DOHH2 (cell line): ENCODE measurements at regions not wholly inside any gene's neighbourhood (a gene's known extent, or its start where the extent isn't known, plus 50 kb on each side); places are given as distances from the start of the nearest gene placed in this dataset.

Source experiments
- H3F3A ChIP-seq: fragments of 200-600 bp; sonication (generic), shearing (Covaris generic); 2 replicates; pipeline ENCODE4 v1.6.0; 2016; ENCODE audit warnings: antibody characterized with exemption, mild to moderate bottlenecking; ENCODE audit not compliant: control insufficient read depth, insufficient read depth
- H3K27ac ChIP-seq: fragments of 200-600 bp; sonication (generic); 2 replicates; pipeline ENCODE4 v1.5.1; 2014; ENCODE audit warnings: low read depth, mild to moderate bottlenecking, low read length, moderate library complexity
- H3K27me3 ChIP-seq: fragments of 200-600 bp; sonication (generic); 2 replicates; pipeline ENCODE4 v1.6.1; 2014; ENCODE audit warnings: mild to moderate bottlenecking, low read length, mixed read lengths; ENCODE audit not compliant: control insufficient read depth
- H3K36me3 ChIP-seq: fragments of 200-600 bp; sonication (generic); 2 replicates; pipeline ENCODE4 v1.6.1; 2014; ENCODE audit warnings: mild to moderate bottlenecking, low read length, moderate library complexity, mixed read lengths; ENCODE audit not compliant: control insufficient read depth
- H3K4me1 ChIP-seq: fragments of 200-600 bp; sonication (generic); 2 replicates; pipeline ENCODE4 v1.6.1; 2014; ENCODE audit warnings: mild to moderate bottlenecking, low read length, mixed read lengths; ENCODE audit not compliant: control insufficient read depth
- H3K4me2 ChIP-seq: fragments of 200-600 bp; sonication (generic); 2 replicates; pipeline ENCODE4 v1.6.0; 2014; ENCODE audit warnings: mild to moderate bottlenecking, low read length, moderate library complexity
- H3K4me3 ChIP-seq: fragments of 200-600 bp; sonication (generic); 2 replicates; pipeline ENCODE4 v1.5.1; 2014; ENCODE audit warnings: mild to moderate bottlenecking, low read length, mixed read lengths
- H3K79me2 ChIP-seq: fragments of 200-600 bp; sonication (generic); 2 replicates; pipeline ENCODE4 v1.6.1; 2014; ENCODE audit warnings: mild to moderate bottlenecking, low read length, mixed read lengths; ENCODE audit not compliant: control insufficient read depth
- H3K9me2 ChIP-seq: fragments of 200-600 bp; sonication (generic); replicated peaks from 2 replicates; pipeline ENCODE4 v1.6.1; 2014; ENCODE audit warnings: mild to moderate bottlenecking, low read length, mixed read lengths; ENCODE audit not compliant: control insufficient read depth
- H3K9me3 ChIP-seq: fragments of 200-600 bp; sonication (generic); 2 replicates; pipeline ENCODE4 v1.6.1; 2014; ENCODE audit warnings: antibody characterized with exemption, low read length, mixed read lengths; ENCODE audit not compliant: control insufficient read depth, insufficient read depth
- H4K20me1 ChIP-seq: fragments of 200-600 bp; sonication (generic); 2 replicates; pipeline ENCODE4 v1.6.0; 2014; ENCODE audit warnings: low read depth, mild to moderate bottlenecking, antibody characterized with exemption, low read length, moderate library complexity; ENCODE audit not compliant: control insufficient read depth, insufficient read depth
- CTCF ChIP-seq: fragments of 200-600 bp; sonication (generic); IDR thresholded peaks from one replicate; pipeline ENCODE4 v1.5.1; 2014; ENCODE audit warnings: antibody characterized with exemption, mild to moderate bottlenecking, low read depth, low read length; ENCODE audit not compliant: poor library complexity, severe bottlenecking
- EZH2phosphoT487 ChIP-seq: fragments of 200-600 bp; sonication (generic); IDR thresholded peaks from 2 replicates; pipeline ENCODE4 v1.6.1; 2017; ENCODE audit warnings: borderline replicate concordance, mild to moderate bottlenecking, antibody characterized with exemption, low read length, moderate library complexity, mixed read lengths

GRCh38 chr14:29264865-29265264 is 498.3 kb downstream of the FOXG1 start:
- TF ChIP-seq CTCF (no peak), EZH2phosphoT487 (no peak)
- H3K4me1 ChIP-seq, result no peaks in the 10 kb centered on the region
- H3K79me2 ChIP-seq, result no peaks in the 10 kb centered on the region
- no peaks in the 10 kb centered on the region for H3K9me2 ChIP-seq
- no peaks in the 10 kb centered on the region for H3F3A ChIP-seq
- H3K36me3 ChIP-seq, result no peaks in the 10 kb centered on the region
- H3K27me3 ChIP-seq, result no peaks in the 10 kb centered on the region
- H3K4me2 ChIP-seq, result no peak overlapping the region
- H4K20me1 ChIP-seq, result no peaks in the 10 kb centered on the region
- H3K27ac ChIP-seq, result no peak overlapping the region
- no peaks in the 10 kb centered on the region for H3K9me3 ChIP-seq
- no peak overlapping the region for H3K4me3 ChIP-seq

- no peaks in the 10 kb centered on the region for H3K4me1 ChIP-seq
- no peaks in the 10 kb centered on the region for H3K9me3 ChIP-seq
- no peak overlapping the region for H3K27ac ChIP-seq
- H3K79me2 ChIP-seq, result no peaks in the 10 kb centered on the region
- no peaks in the 10 kb centered on the region for H3K36me3 ChIP-seq
- no peak overlapping the region for H3K4me2 ChIP-seq
- H4K20me1 ChIP-seq, result no peaks in the 10 kb centered on the region
- H3F3A ChIP-seq, result no peaks in the 10 kb centered on the region
- no peaks in the 10 kb centered on the region for H3K9me2 ChIP-seq
- TF ChIP-seq CTCF, result no peak
- TF ChIP-seq EZH2phosphoT487, result no peak
- H3K27me3 ChIP-seq, result no peaks in the 10 kb centered on the region
- H3K4me3 ChIP-seq, result no peak overlapping the region
These were observed 499.3 kb downstream of the FOXG1 start for GRCh38 chr14:29265852-29266251.

GRCh38 chr14:29271669-29272068 is 505.1 kb downstream of the FOXG1 start:
- no peaks in the 10 kb centered on the region for H3F3A ChIP-seq
- no peaks in the 10 kb centered on the region for H3K36me3 ChIP-seq
- no peaks in the 10 kb centered on the region for H4K20me1 ChIP-seq
- H3K79me2 ChIP-seq, result no peaks in the 10 kb centered on the region
- no peaks in the 10 kb centered on the region for H3K4me1 ChIP-seq
- no peaks in the 10 kb centered on the region for H3K27me3 ChIP-seq
- H3K9me2 ChIP-seq, result no peaks in the 10 kb centered on the region
- TF ChIP-seq EZH2phosphoT487 (no peak), CTCF (no peak)
- no peaks in the 10 kb centered on the region for H3K9me3 ChIP-seq
- H3K4me3 ChIP-seq, result no peak overlapping the region
- no peak overlapping the region for H3K27ac ChIP-seq
- H3K4me2 ChIP-seq, result no peak overlapping the region

- Histone ChIP-seq H3K4me2 (no peak overlapping the region), H3K4me1 (no peaks in the 10 kb centered on the region), H3K4me3 (no peak overlapping the region), H3K79me2 (no peaks in the 10 kb centered on the region), H3K9me3 (no peaks in the 10 kb centered on the region), H4K20me1 (no peaks in the 10 kb centered on the region), H3K27me3 (no peaks in the 10 kb centered on the region), H3F3A (no peaks in the 10 kb centered on the region), H3K9me2 (no peaks in the 10 kb centered on the region), H3K36me3 (no peaks in the 10 kb centered on the region), H3K27ac (no peak overlapping the region)
- no peak for TF ChIP-seq CTCF
- TF ChIP-seq EZH2phosphoT487, result no peak
These were observed 506.9 kb downstream of the FOXG1 start for GRCh38 chr14:29273513-29273912.
